ENCODE measurements at regions not wholly inside any gene's neighbourhood (a gene's known extent, or its start where the extent isn't known, plus 50 kb on each side); places are given as distances from the start of the nearest gene placed in this dataset.
"Not testable (repeated sequence)": the region's sequence is repeated elsewhere in the genome, so short reads cannot be mapped to it uniquely, and the experiment has no call there.

GRCh38 chr14:28608851-28609828 lies 157.4 kb upstream of the FOXG1 start:
- DNase-seq (ENCODE audit: low read depth), result no peak

- no peak for DNase-seq (ENCODE audit: low read depth)
These were observed 154.2 kb upstream of the FOXG1 start for GRCh38 chr14:28612414-28612813.

- no peak for DNase-seq (ENCODE audit: low read depth)
These were observed 153.1 kb upstream of the FOXG1 start for GRCh38 chr14:28613532-28613931.

- DNase-seq (ENCODE audit: low read depth), result no peak
These were observed 139.8 kb upstream of the FOXG1 start for GRCh38 chr14:28626780-28627179.

- DNase-seq (ENCODE audit: low read depth), result no peak
These were observed 137.1 kb upstream of the FOXG1 start for GRCh38 chr14:28629328-28630004.

GRCh38 chr14:28630100-28630499 lies 136.5 kb upstream of the FOXG1 start:
- DNase-seq (ENCODE audit: low read depth), result no peak

- DNase-seq (ENCODE audit: low read depth), result no peak
These were observed 131.2 kb upstream of the FOXG1 start for GRCh38 chr14:28635387-28635786.

- DNase-seq (ENCODE audit: low read depth), result not testable (repeated sequence)
These were observed 130.8 kb upstream of the FOXG1 start for GRCh38 chr14:28635816-28636215.

- DNase-seq (ENCODE audit: low read depth), result not testable (repeated sequence)
These were observed 125.4 kb upstream of the FOXG1 start for GRCh38 chr14:28641189-28641588.

GRCh38 chr14:28651148-28651547 lies 115.4 kb upstream of the FOXG1 start:
- DNase-seq (ENCODE audit: low read depth), result no peak

- DNase-seq (ENCODE audit: low read depth), result no peak
These were observed 113.8 kb upstream of the FOXG1 start for GRCh38 chr14:28652782-28653181.

GRCh38 chr14:28653521-28653920 lies 113.1 kb upstream of the FOXG1 start:
- DNase-seq (ENCODE audit: low read depth), result no peak

- DNase-seq (ENCODE audit: low read depth), result no peak
These were observed 109.8 kb upstream of the FOXG1 start for GRCh38 chr14:28656704-28657255.

- no peak for DNase-seq (ENCODE audit: low read depth)
These were observed 105.3 kb upstream of the FOXG1 start for GRCh38 chr14:28661171-28661772.

GRCh38 chr14:28666961-28667360 lies 99.6 kb upstream of the FOXG1 start:
- no peak for DNase-seq (ENCODE audit: low read depth)

GRCh38 chr14:28671425-28671824 lies 95.2 kb upstream of the FOXG1 start:
- DNase-seq (ENCODE audit: low read depth), result no peak

GRCh38 chr14:28673056-28673455 lies 93.5 kb upstream of the FOXG1 start:
- no peak for DNase-seq (ENCODE audit: low read depth)

- DNase-seq (ENCODE audit: low read depth), result no peak
These were observed 90.1 kb upstream of the FOXG1 start for GRCh38 chr14:28676479-28676878.

GRCh38 chr14:28677381-28677780 lies 89.2 kb upstream of the FOXG1 start:
- DNase-seq (ENCODE audit: low read depth), result no peak

GRCh38 chr14:28678887-28679286 lies 87.7 kb upstream of the FOXG1 start:
- no peak for DNase-seq (ENCODE audit: low read depth)

GRCh38 chr14:28681681-28682080 lies 84.9 kb upstream of the FOXG1 start:
- no peak for DNase-seq (ENCODE audit: low read depth)

- DNase-seq (ENCODE audit: low read depth), result no peak
These were observed 76.4 kb upstream of the FOXG1 start for GRCh38 chr14:28690029-28690692.
